ENCODE measurements at regions not wholly inside any gene's neighbourhood (a gene's known extent, or its start where the extent isn't known, plus 50 kb on each side); places are given as distances from the start of the nearest gene placed in this dataset.

- TF ChIP-seq, protein P1, sequence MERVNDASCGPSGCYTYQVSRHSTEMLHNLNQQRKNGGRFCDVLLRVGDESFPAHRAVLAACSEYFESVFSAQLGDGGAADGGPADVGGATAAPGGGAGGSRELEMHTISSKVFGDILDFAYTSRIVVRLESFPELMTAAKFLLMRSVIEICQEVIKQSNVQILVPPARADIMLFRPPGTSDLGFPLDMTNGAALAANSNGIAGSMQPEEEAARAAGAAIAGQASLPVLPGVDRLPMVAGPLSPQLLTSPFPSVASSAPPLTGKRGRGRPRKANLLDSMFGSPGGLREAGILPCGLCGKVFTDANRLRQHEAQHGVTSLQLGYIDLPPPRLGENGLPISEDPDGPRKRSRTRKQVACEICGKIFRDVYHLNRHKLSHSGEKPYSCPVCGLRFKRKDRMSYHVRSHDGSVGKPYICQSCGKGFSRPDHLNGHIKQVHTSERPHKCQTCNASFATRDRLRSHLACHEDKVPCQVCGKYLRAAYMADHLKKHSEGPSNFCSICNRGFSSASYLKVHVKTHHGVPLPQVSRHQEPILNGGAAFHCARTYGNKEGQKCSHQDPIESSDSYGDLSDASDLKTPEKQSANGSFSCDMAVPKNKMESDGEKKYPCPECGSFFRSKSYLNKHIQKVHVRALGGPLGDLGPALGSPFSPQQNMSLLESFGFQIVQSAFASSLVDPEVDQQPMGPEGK (CRISPR knock-in tag; IDR thresholded peaks at IDR 0.05; ENCODE audit: borderline replicate concordance), result no peak
- TF ChIP-seq ARNTL (CRISPR knock-in tag; IDR thresholded peaks at IDR 0.05; ENCODE audit: borderline replicate concordance, low read depth), result no peak
- TF ChIP-seq ZFP30 (CRISPR knock-in tag; IDR thresholded peaks at IDR 0.05), result no peak
- no peak for TF ChIP-seq OSR1 (CRISPR knock-in tag; IDR thresholded peaks at IDR 0.05)
- no peak for TF ChIP-seq ZFP3 (CRISPR knock-in tag; IDR thresholded peaks at IDR 0.05)
- TF ChIP-seq ZNF70 (CRISPR knock-in tag; IDR thresholded peaks at IDR 0.05), result no peak
- TF ChIP-seq CREB5 (CRISPR knock-in tag; IDR thresholded peaks at IDR 0.05; ENCODE audit: low read depth), result no peak
- TF ChIP-seq, protein P2, sequence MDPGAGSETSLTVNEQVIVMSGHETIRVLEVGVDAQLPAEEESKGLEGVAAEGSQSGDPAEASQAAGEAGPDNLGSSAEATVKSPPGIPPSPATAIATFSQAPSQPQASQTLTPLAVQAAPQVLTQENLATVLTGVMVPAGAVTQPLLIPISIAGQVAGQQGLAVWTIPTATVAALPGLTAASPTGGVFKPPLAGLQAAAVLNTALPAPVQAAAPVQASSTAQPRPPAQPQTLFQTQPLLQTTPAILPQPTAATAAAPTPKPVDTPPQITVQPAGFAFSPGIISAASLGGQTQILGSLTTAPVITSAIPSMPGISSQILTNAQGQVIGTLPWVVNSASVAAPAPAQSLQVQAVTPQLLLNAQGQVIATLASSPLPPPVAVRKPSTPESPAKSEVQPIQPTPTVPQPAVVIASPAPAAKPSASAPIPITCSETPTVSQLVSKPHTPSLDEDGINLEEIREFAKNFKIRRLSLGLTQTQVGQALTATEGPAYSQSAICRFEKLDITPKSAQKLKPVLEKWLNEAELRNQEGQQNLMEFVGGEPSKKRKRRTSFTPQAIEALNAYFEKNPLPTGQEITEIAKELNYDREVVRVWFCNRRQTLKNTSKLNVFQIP (CRISPR knock-in tag; IDR thresholded peaks at IDR 0.05; ENCODE audit: borderline replicate concordance, low read depth), result no peak
- TF ChIP-seq RARB (CRISPR knock-in tag; IDR thresholded peaks at IDR 0.05), result no peak
- TF ChIP-seq SNAI2 (CRISPR knock-in tag; IDR thresholded peaks at IDR 0.05), result no peak
- no peak for TF ChIP-seq ISL1 (CRISPR knock-in tag; IDR thresholded peaks at IDR 0.05)
Measured at GRCh38 chr6:93701526-93701925, 282.2 kb upstream of the EPHA7 start.

All from SK-N-SH treated with all-trans-retinoic acid at 6 μM for 48 hours (cell line).